ENCODE measurements at regions not wholly inside any gene's neighbourhood (a gene's known extent, or its start where the extent isn't known, plus 50 kb on each side); places are given as distances from the start of the nearest gene placed in this dataset.
"Not testable (repeated sequence)": the region's sequence is repeated elsewhere in the genome, so short reads cannot be mapped to it uniquely, and the experiment has no call there.

- no peak for DNase-seq
- intact Hi-C loops (cut with DNase I; ENCODE audit: low total_unique reads) = no loop called here
- Histone ChIP-seq H3K36me3 (no peaks in the 10 kb centered on the region), H3K9me3 (peaks cover 0 to 20% (median 10%) of the 10 kb centered on the region in 8 donors), H3K27me3 (replicated peaks in 1 of 7) (no peaks in the 10 kb centered on the region), H3K4me3 (no peak overlapping the region), H3K27ac (no peak overlapping the region), H3K4me1 (no peaks in the 10 kb centered on the region)
- TF ChIP-seq CTCF (IDR thresholded peaks at IDR 0.05 in 8 of 11, conservative IDR thresholded peaks at IDR 0.05 in 3 of 11) (no peak), POLR2AphosphoS5 (IDR thresholded peaks at IDR 0.05) (no peak), POLR2A (IDR thresholded peaks at IDR 0.05) (no peak)
These were observed 759.9 kb upstream of the SGO1 start for GRCh38 chr3:20945892-20946291.

- intact Hi-C loops (cut with DNase I; ENCODE audit: low total_unique reads) = no loop called here
- H3K27ac ChIP-seq = no peak overlapping the region
- H3K36me3 ChIP-seq = no peaks in the 10 kb centered on the region
- peaks cover 0 to 6% (median 0%) of the 10 kb centered on the region in 8 donors for H3K9me3 ChIP-seq
- 66 to 92% (median 77%) methylated on average over 2 of the region's 2 CpGs for WGBS, 5 donors
- no peak for TF ChIP-seq POLR2AphosphoS5 (IDR thresholded peaks at IDR 0.05)
- TF ChIP-seq POLR2A (IDR thresholded peaks at IDR 0.05) = no peak
- no peaks in the 10 kb centered on the region for H3K4me1 ChIP-seq
- no peak for DNase-seq
- no peaks in the 10 kb centered on the region for H3K27me3 ChIP-seq (replicated peaks in 1 of 7)
- no peak overlapping the region for H3K4me3 ChIP-seq
These were observed 749.8 kb upstream of the SGO1 start for GRCh38 chr3:20935791-20936190.

GRCh38 chr3:20931834-20932233 is 745.8 kb upstream of the SGO1 start:
- DNase-seq = no peak
- 86 to 96% (median 93%) methylated on average over 1 of the region's 1 CpG for WGBS, 5 donors
- no peak overlapping the region for H3K27ac ChIP-seq
- intact Hi-C loops (cut with DNase I; ENCODE audit: low total_unique reads) = no loop called here
- TF ChIP-seq POLR2A (IDR thresholded peaks at IDR 0.05) = no peak
- TF ChIP-seq POLR2AphosphoS5 (IDR thresholded peaks at IDR 0.05) = no peak
- peaks cover 0 to 6% (median 0%) of the 10 kb centered on the region in 8 donors for H3K9me3 ChIP-seq
- H3K4me1 ChIP-seq = no peaks in the 10 kb centered on the region
- H3K4me3 ChIP-seq = no peak overlapping the region
- no peaks in the 10 kb centered on the region for H3K36me3 ChIP-seq
- H3K27me3 ChIP-seq (replicated peaks in 1 of 7) = no peaks in the 10 kb centered on the region

GRCh38 chr3:20930034-20930433 is 744.0 kb upstream of the SGO1 start:
- TF ChIP-seq CTCF (IDR thresholded peaks at IDR 0.05 in 8 of 11, conservative IDR thresholded peaks at IDR 0.05 in 3 of 11) (no peak), POLR2AphosphoS5 (IDR thresholded peaks at IDR 0.05) (no peak), POLR2A (IDR thresholded peaks at IDR 0.05) (no peak)
- Histone ChIP-seq H3K4me3 (no peak overlapping the region), H3K9me3 (peaks cover 0 to 6% (median 0%) of the 10 kb centered on the region in 8 donors), H3K4me1 (no peaks in the 10 kb centered on the region), H3K27ac (no peak overlapping the region), H3K27me3 (replicated peaks in 1 of 7) (no peaks in the 10 kb centered on the region), H3K36me3 (no peaks in the 10 kb centered on the region)
- 12 to 24% (median 18%) methylated on average over 3 of the region's 3 CpGs for WGBS, 5 donors
- no peak for DNase-seq
- intact Hi-C loops (cut with DNase I; ENCODE audit: low total_unique reads) = no loop called here

DNA sequence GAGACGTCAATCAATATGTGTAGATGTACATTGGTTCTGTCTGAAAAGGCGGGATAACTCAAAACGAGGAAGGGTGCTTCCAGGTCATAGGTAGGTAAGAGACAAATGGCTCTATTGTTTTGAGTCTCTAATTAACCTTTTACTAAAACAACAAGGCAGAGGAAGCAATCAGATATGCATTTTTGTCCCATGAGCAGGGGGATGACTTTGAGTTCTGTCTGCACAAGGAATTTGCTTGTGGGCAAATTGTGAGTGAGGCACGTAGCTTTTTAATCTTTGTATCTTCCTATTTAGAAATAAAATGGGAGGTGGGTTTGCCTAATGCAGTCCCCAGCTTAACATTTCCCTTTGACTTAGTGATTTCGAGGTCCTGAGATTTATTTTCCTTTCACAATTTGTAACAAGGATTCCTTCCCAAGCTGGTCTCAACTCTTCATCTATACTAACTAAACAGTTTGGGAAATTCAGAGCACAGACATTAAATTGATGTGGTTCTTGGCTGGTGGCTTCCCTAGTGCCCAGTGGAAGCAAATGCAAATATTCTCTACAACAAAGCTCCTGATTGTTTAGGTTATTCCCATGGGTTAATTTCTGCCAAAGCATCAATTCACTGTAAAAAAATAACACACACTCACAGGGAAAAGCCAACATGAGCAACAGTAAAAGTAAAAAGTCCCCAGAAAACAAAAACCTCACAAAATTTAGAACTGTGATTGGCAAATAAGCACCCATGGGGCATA is 738.8 kb upstream of the SGO1 start:
- no peak for DNase-seq
- Histone ChIP-seq H3K9me3 (peaks cover 0 to 35% (median 21%) of the 10 kb centered on the region in 8 donors), H3K27ac (no peak overlapping the region), H3K36me3 (no peaks in the 10 kb centered on the region), H3K27me3 (replicated peaks in 1 of 7) (no peaks in the 10 kb centered on the region), H3K4me3 (no peak overlapping the region), H3K4me1 (no peaks in the 10 kb centered on the region)
- WGBS, 5 donors = 59 to 78% (median 71%) methylated on average over 5 of the region's 5 CpGs
- no peak for TF ChIP-seq POLR2A (IDR thresholded peaks at IDR 0.05)
- TF ChIP-seq CTCF (IDR thresholded peaks at IDR 0.05 in 8 of 11, conservative IDR thresholded peaks at IDR 0.05 in 3 of 11) = no peak
- no peak for TF ChIP-seq POLR2AphosphoS5 (IDR thresholded peaks at IDR 0.05)
- intact Hi-C loops (cut with DNase I; ENCODE audit: low total_unique reads) = no loop called here

- H3K4me3 ChIP-seq; H3K36me3 ChIP-seq; DNase-seq; H3K27me3 ChIP-seq (replicated peaks in 1 of 7); H3K4me1 ChIP-seq; H3K27ac ChIP-seq; intact Hi-C loops (cut with DNase I; ENCODE audit: low total_unique reads): not testable (repeated sequence)
- peaks cover 0 to 68% (median 48%) of the 10 kb centered on the region in 8 donors for H3K9me3 ChIP-seq
- 84 to 95% (median 93%) methylated on average over 5 of the region's 5 CpGs for WGBS, 5 donors
These were observed 735.1 kb upstream of the SGO1 start for GRCh38 chr3:20921112-20921511.

Data from spleen (tissue), 11 donors.